DOHH2 (cell line): ENCODE measurements at regions not wholly inside any gene's neighbourhood (a gene's known extent, or its start where the extent isn't known, plus 50 kb on each side); places are given as distances from the start of the nearest gene placed in this dataset.

Experiments
- H3F3A ChIP-seq: fragments of 200-600 bp; sonication (generic), shearing (Covaris generic); 2 replicates; pipeline ENCODE4 v1.6.0; 2016; ENCODE audit warnings: antibody characterized with exemption, mild to moderate bottlenecking; ENCODE audit not compliant: control insufficient read depth, insufficient read depth
- H3K27ac ChIP-seq: fragments of 200-600 bp; sonication (generic); 2 replicates; pipeline ENCODE4 v1.5.1; 2014; ENCODE audit warnings: low read depth, mild to moderate bottlenecking, low read length, moderate library complexity
- H3K27me3 ChIP-seq: fragments of 200-600 bp; sonication (generic); 2 replicates; pipeline ENCODE4 v1.6.1; 2014; ENCODE audit warnings: mild to moderate bottlenecking, low read length, mixed read lengths; ENCODE audit not compliant: control insufficient read depth
- H3K36me3 ChIP-seq: fragments of 200-600 bp; sonication (generic); 2 replicates; pipeline ENCODE4 v1.6.1; 2014; ENCODE audit warnings: mild to moderate bottlenecking, low read length, moderate library complexity, mixed read lengths; ENCODE audit not compliant: control insufficient read depth
- H3K4me1 ChIP-seq: fragments of 200-600 bp; sonication (generic); 2 replicates; pipeline ENCODE4 v1.6.1; 2014; ENCODE audit warnings: mild to moderate bottlenecking, low read length, mixed read lengths; ENCODE audit not compliant: control insufficient read depth
- H3K4me2 ChIP-seq: fragments of 200-600 bp; sonication (generic); 2 replicates; pipeline ENCODE4 v1.6.0; 2014; ENCODE audit warnings: mild to moderate bottlenecking, low read length, moderate library complexity
- H3K4me3 ChIP-seq: fragments of 200-600 bp; sonication (generic); 2 replicates; pipeline ENCODE4 v1.5.1; 2014; ENCODE audit warnings: mild to moderate bottlenecking, low read length, mixed read lengths
- H3K79me2 ChIP-seq: fragments of 200-600 bp; sonication (generic); 2 replicates; pipeline ENCODE4 v1.6.1; 2014; ENCODE audit warnings: mild to moderate bottlenecking, low read length, mixed read lengths; ENCODE audit not compliant: control insufficient read depth
- H3K9me2 ChIP-seq: fragments of 200-600 bp; sonication (generic); replicated peaks from 2 replicates; pipeline ENCODE4 v1.6.1; 2014; ENCODE audit warnings: mild to moderate bottlenecking, low read length, mixed read lengths; ENCODE audit not compliant: control insufficient read depth
- H3K9me3 ChIP-seq: fragments of 200-600 bp; sonication (generic); 2 replicates; pipeline ENCODE4 v1.6.1; 2014; ENCODE audit warnings: antibody characterized with exemption, low read length, mixed read lengths; ENCODE audit not compliant: control insufficient read depth, insufficient read depth
- H4K20me1 ChIP-seq: fragments of 200-600 bp; sonication (generic); 2 replicates; pipeline ENCODE4 v1.6.0; 2014; ENCODE audit warnings: low read depth, mild to moderate bottlenecking, antibody characterized with exemption, low read length, moderate library complexity; ENCODE audit not compliant: control insufficient read depth, insufficient read depth
- CTCF ChIP-seq: fragments of 200-600 bp; sonication (generic); IDR thresholded peaks from one replicate; pipeline ENCODE4 v1.5.1; 2014; ENCODE audit warnings: antibody characterized with exemption, mild to moderate bottlenecking, low read depth, low read length; ENCODE audit not compliant: poor library complexity, severe bottlenecking
- EZH2phosphoT487 ChIP-seq: fragments of 200-600 bp; sonication (generic); IDR thresholded peaks from 2 replicates; pipeline ENCODE4 v1.6.1; 2017; ENCODE audit warnings: borderline replicate concordance, mild to moderate bottlenecking, antibody characterized with exemption, low read length, moderate library complexity, mixed read lengths

GRCh38 chr2:158009399-158009798 lies 92.3 kb upstream of the UPP2 start:
- no peak overlapping the region for H3K4me2 ChIP-seq
- no peak overlapping the region for H3K4me3 ChIP-seq
- H3K79me2 ChIP-seq: no peaks in the 10 kb centered on the region
- H3K27ac ChIP-seq: no peak overlapping the region
- H3K9me2 ChIP-seq: no peaks in the 10 kb centered on the region
- no peaks in the 10 kb centered on the region for H4K20me1 ChIP-seq
- no peaks in the 10 kb centered on the region for H3F3A ChIP-seq
- H3K9me3 ChIP-seq: no peaks in the 10 kb centered on the region
- H3K36me3 ChIP-seq: no peaks in the 10 kb centered on the region
- peaks cover 18% of the 10 kb centered on the region for H3K27me3 ChIP-seq
- TF ChIP-seq CTCF (no peak), EZH2phosphoT487 (no peak)
- H3K4me1 ChIP-seq: no peaks in the 10 kb centered on the region

GRCh38 chr2:158006961-158007719 lies 94.5 kb upstream of the UPP2 start:
- Histone ChIP-seq H3F3A (no peaks in the 10 kb centered on the region), H4K20me1 (no peaks in the 10 kb centered on the region), H3K36me3 (no peaks in the 10 kb centered on the region), H3K9me2 (no peaks in the 10 kb centered on the region), H3K4me1 (no peaks in the 10 kb centered on the region), H3K4me3 (no peak overlapping the region), H3K9me3 (no peaks in the 10 kb centered on the region), H3K27me3 (peaks cover 16% of the 10 kb centered on the region), H3K27ac (no peak overlapping the region), H3K79me2 (no peaks in the 10 kb centered on the region), H3K4me2 (no peak overlapping the region)
- TF ChIP-seq EZH2phosphoT487 (no peak), CTCF (no peak)

- TF ChIP-seq EZH2phosphoT487 (no peak), CTCF (no peak)
- H3K9me3 ChIP-seq: no peaks in the 10 kb centered on the region
- no peaks in the 10 kb centered on the region for H3K36me3 ChIP-seq
- no peak overlapping the region for H3K4me3 ChIP-seq
- no peaks in the 10 kb centered on the region for H3F3A ChIP-seq
- H3K27ac ChIP-seq: no peak overlapping the region
- H3K79me2 ChIP-seq: no peaks in the 10 kb centered on the region
- no peaks in the 10 kb centered on the region for H4K20me1 ChIP-seq
- no peaks in the 10 kb centered on the region for H3K9me2 ChIP-seq
- no peak overlapping the region for H3K4me2 ChIP-seq
- peaks cover 16% of the 10 kb centered on the region for H3K27me3 ChIP-seq
- H3K4me1 ChIP-seq: no peaks in the 10 kb centered on the region
Measured at GRCh38 chr2:158004126-158004764, 97.4 kb upstream of the UPP2 start.
